ENCODE measurements at regions not wholly inside any gene's neighbourhood (a gene's known extent, or its start where the extent isn't known, plus 50 kb on each side); places are given as distances from the start of the nearest gene placed in this dataset.
"Not testable (repeated sequence)": the region's sequence is repeated elsewhere in the genome, so short reads cannot be mapped to it uniquely, and the experiment has no call there.

DNA sequence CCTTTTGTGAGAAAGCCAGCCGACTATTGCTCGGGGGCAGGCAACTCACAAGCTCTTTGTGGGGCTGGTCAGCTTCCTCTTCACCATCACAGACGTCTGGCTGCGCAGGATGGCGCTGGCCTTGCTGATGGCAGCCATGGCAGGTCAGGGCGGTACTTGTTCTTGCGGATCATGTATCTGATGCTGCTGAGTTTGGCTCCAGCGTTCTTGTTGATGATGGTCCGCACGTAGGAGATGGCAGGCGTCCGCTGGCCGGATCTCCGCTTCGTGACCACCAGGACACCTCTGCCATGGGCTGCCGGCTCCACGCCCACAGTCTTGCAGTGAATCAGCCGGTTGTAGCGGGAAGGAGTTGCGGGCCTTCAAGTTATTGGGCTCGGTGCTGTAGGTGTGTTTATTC is 67.9 kb upstream of the SLC7A14 start:
- DNase-seq (ENCODE audit: low read depth), result no peak
- no peak overlapping the region for H3K4me3 ChIP-seq (ENCODE audit: control insufficient read depth, low read depth, low read length)
- TF ChIP-seq, protein P1, sequence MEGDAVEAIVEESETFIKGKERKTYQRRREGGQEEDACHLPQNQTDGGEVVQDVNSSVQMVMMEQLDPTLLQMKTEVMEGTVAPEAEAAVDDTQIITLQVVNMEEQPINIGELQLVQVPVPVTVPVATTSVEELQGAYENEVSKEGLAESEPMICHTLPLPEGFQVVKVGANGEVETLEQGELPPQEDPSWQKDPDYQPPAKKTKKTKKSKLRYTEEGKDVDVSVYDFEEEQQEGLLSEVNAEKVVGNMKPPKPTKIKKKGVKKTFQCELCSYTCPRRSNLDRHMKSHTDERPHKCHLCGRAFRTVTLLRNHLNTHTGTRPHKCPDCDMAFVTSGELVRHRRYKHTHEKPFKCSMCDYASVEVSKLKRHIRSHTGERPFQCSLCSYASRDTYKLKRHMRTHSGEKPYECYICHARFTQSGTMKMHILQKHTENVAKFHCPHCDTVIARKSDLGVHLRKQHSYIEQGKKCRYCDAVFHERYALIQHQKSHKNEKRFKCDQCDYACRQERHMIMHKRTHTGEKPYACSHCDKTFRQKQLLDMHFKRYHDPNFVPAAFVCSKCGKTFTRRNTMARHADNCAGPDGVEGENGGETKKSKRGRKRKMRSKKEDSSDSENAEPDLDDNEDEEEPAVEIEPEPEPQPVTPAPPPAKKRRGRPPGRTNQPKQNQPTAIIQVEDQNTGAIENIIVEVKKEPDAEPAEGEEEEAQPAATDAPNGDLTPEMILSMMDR (conservative IDR thresholded peaks at IDR 0.05; ENCODE audit: control insufficient read depth, insufficient read depth, low read depth, low read length), result no peak

DNA sequence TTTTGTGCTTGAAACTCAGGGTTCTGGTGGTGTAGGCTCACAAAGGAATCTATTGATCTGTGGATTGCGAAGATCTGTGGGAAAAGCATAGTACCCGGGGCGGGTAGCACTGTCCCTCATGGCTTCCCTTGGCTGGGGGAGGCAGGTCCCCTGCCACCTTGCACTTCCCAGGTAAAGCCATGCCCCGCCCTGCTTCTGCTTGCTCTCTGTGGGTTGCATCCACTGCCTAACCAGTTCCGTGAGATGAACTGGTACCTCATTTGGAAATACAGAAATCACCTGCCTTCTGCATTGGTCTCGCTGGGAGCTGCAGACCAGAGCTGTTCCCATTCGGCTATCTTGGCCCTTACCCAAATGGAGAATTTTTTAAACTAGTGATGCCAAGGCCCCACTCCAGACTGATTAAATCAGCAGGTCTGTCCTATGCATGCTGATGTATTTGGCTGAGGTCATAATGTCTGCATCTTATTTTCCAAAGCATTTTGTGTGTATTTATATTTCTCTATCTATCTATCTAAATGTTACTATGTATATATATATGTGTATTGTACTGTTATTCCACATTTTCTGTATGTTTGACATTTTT is 65.5 kb upstream of the SLC7A14 start:
- no peak for DNase-seq (ENCODE audit: low read depth)
- TF ChIP-seq, protein P1 (conservative IDR thresholded peaks at IDR 0.05; ENCODE audit: control insufficient read depth, insufficient read depth, low read depth, low read length), result no peak
- H3K4me3 ChIP-seq (ENCODE audit: control insufficient read depth, low read depth, low read length), result no peak overlapping the region

DNA sequence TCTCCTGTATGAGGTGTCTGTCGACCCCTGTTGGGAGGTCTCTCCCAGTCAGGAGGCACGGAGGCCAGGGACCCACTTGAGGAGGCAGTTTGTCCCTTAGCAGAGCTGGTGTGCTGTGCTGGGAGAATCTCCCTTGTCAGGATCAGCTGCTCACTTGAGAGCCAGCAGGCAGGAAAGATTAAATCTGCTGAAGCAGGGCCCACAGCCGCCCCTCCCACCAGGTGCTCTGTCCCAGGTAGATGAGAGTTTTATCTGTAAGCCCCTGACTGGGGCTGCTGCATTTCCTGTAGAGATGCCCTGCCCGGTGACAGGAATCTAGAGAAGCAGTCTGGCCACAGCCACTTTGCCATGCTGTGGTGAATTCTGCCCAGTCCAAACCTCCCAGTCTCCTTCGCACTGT is 64.7 kb upstream of the SLC7A14 start:
- not testable (repeated sequence) for H3K4me3 ChIP-seq (ENCODE audit: control insufficient read depth, low read depth, low read length); DNase-seq (ENCODE audit: low read depth)

DNA sequence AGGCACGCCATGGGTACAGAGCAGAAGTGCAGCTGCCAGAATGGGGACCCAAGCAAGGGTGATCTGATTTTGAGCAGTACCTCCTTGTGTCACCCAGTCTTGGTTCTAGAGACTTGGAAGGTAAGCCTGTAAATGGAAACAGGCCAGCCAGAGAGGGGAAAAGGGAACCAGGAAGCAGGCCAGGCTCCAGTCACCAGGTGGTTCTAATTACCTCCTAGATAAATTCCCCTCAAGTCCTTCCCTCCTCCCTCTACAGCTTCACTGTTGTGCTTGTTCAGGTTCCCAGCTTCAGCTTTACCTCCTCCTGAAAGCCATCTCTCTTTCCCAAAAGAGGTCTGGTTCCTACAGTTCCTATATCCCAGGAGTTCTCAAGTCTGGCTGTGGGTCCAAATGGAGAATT is 58.8 kb upstream of the SLC7A14 start:
- peak; percentile 75 for DNase-seq (ENCODE audit: low read depth)
- TF ChIP-seq, protein P1 (conservative IDR thresholded peaks at IDR 0.05; ENCODE audit: control insufficient read depth, insufficient read depth, low read depth, low read length), result no peak
- no peak overlapping the region for H3K4me3 ChIP-seq (ENCODE audit: control insufficient read depth, low read depth, low read length)

DNA sequence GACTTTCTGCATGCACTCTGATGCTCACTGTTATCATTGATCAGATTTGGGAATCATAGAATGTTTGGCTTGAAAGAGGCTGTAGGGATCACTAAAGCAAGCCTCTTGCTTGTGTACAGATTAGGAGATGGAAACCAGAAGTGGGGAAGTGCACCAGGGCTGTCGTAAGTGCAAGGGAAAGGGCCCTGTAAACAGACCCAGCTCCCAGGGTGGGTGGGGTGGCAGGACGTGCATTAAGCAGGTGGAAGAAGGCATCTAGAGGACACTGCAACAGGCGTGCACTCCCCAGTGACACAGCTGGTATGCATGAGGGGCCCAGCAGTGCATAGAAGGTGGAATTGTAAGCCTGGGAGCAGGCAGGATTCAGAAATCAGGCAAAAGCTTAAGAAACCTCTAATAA is 58.0 kb upstream of the SLC7A14 start:
- TF ChIP-seq, protein P1 (conservative IDR thresholded peaks at IDR 0.05; ENCODE audit: control insufficient read depth, insufficient read depth, low read depth, low read length), result no peak
- no peak overlapping the region for H3K4me3 ChIP-seq (ENCODE audit: control insufficient read depth, low read depth, low read length)

DNA sequence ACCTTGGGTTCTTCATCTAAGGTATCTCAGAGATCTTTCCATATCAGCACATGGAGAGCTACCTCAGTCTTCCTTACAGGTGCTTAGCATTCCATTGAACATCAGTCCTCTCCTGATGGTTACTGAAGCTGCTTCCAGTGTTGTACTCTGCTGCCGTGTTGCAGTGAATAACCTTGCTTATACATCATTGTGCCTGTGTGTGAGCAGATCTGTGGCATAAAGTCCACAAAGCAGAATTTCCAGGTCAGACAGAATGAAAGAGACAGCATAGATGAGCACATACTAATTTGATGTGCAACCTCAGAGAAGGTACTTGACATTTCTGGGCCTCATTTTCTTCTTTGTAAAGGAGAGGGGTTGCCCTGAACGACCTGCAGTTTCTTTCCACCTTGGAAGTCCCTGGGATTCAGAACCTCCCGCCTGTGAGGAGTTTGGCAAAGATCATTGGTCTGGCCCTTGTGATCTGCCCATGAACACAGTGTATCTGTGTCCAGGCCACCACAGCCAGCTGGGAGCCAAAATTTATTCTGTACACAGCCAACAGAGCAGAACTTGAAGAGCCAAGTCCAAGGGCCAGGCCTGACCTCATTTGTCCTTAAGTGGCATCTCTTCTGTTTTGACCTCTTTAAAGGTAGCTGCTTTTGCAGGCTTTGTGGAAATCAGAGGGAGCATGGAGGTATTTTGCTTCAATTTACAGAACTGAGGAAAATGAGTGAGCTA is 57.2 kb upstream of the SLC7A14 start:
- DNase-seq (ENCODE audit: low read depth), result no peak
- no peak overlapping the region for H3K4me3 ChIP-seq (ENCODE audit: control insufficient read depth, low read depth, low read length)
- TF ChIP-seq, protein P1 (conservative IDR thresholded peaks at IDR 0.05; ENCODE audit: control insufficient read depth, insufficient read depth, low read depth, low read length), result no peak

More for the DNA sequence above, 58.0 kb upstream of the SLC7A14 start:
- no peak for DNase-seq (ENCODE audit: low read depth)

DNA sequence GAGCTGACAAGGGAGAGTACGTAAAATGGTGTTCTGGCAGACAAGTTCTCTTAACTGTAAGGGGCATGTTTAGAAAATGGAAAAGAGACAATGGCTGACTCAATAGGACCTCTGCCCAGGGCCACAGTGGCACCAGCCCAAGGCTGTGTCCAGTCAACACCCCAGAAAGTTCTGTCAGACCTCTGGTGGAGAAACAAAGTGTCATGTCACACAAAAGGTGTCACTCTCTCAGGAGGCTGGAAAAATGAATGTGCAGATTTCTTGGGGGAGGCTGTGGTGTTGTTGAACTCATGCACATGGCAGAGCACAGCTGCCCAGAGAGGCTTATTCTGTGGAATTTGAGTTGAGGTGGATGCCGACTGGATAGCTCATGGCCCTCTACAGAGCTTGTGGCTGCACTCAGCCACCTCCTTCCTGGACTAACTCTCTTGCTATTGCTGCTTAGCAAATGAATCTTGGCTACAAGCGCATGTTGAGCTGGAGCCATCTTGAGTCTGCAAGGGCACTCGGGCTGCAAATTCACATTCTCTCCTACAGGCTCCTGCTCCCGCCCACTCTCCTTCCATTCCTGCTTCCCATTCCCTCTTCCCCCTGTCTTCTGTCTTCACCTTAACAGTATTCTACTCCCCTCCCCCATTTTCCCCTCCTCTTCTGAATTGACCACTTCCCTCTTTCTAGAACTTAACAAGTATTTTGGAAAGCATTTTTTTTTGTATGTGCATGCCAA is 55.8 kb upstream of the SLC7A14 start:
- H3K4me3 ChIP-seq (ENCODE audit: control insufficient read depth, low read depth, low read length), result no peak overlapping the region
- TF ChIP-seq, protein P1 (conservative IDR thresholded peaks at IDR 0.05; ENCODE audit: control insufficient read depth, insufficient read depth, low read depth, low read length), result no peak
- DNase-seq (ENCODE audit: low read depth), result peak; percentile 27
